NCI-H748 (cell line): ENCODE measurements at regions not wholly inside any gene's neighbourhood (a gene's known extent, or its start where the extent isn't known, plus 50 kb on each side); places are given as distances from the start of the nearest gene placed in this dataset.
"Not testable (repeated sequence)": the region's sequence is repeated elsewhere in the genome, so short reads cannot be mapped to it uniquely, and the experiment has no call there.

ENCODE experiments used
- DNase-seq: peaks from one replicate; lab custom pipeline; 2025; ENCODE audit not compliant: unreplicated experiment; lab: John Stamatoyannopoulos, UW

DNA sequence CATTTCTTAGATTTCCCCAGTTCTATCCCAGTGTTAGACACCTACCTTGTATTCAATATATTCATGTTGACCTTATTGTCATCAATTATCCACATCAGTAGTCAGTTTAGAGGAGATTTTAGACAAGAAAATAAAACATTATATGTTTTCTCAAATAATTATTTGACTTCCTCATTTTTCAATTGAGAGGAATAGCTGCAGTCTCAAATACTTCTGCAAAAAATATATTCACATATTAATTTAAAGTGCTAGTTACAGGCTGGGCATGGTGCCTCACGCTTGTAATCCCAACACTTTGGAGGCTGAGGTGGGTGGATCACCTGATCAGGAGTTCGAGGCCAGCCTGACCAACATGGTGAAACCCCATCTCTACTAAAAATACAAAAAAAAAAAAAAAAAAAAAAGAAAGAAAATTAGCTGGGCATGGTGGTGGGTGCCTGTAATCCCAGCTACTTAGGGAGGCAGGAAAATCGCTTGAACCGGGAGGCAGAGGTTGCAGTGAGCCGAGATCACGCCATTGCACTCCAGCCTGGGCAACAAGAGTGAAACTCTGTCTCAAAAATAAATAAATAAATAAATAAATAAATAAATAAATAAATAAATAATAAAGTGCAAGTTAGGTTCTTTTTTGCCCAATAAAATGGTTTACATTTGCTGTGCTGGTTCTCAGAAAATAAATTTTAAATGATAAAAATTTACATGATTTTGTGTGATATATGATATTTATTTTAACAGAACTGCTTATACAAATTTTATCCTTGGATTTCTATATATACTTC is 565.3 kb upstream of the GOLIM4 start:
- not testable (repeated sequence) for DNase-seq

DNA sequence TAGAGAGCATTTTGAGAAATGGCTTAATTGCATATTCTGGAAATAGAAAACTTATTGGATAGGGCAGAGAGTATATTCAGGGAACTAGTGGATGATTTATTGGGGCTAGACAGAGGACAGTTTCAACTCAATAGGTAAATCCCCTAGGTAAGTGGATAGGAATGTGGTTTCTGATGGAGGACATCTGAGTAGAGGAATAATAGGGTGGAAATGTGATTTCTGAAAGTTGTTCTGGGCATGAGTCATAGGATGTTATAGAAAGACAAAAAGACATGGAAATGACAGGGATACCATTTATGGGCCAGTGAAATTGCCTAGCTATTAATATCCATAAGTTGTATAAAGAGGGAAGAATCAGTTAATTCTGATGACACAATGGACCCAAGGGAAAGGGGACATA is 563.3 kb upstream of the GOLIM4 start:
- no peak for DNase-seq

DNA sequence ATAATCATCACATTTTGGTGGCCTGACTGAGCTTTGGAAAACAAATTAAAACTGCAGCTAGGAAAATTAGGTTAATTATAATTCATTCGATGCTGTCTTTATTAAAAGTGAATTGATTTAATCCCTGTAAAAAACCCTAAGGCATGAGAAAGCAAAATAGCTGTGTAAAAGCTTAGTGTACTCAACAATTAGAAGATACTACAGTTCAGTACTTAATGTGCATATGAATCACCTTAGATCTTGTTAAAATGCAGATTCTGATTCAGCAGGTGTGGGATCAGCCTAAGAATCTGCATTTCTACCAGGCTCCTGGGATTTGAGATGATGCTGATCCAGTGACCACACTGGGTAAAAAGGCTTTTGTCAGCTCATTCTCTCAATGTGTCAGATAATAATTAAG is 559.9 kb upstream of the GOLIM4 start:
- no peak for DNase-seq

DNA sequence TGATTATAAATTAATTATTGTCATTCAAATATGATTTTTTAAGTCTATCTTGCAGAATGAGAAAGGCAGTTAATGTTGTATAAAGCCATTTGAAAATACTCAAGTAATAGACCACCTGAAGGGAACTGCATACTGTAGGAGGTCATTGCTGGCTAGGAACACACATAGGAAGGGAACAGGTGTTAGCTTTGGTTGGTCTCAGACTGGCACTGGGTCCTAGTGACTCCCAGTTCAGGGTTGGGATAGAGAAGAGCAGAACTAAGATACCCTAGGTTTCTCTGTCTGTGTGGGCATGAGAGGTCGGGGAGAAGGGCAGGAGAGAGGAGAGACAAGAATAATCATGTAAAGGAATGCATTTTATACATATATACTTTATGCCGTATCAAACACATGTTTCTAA is 559.0 kb upstream of the GOLIM4 start:
- no peak for DNase-seq

DNA sequence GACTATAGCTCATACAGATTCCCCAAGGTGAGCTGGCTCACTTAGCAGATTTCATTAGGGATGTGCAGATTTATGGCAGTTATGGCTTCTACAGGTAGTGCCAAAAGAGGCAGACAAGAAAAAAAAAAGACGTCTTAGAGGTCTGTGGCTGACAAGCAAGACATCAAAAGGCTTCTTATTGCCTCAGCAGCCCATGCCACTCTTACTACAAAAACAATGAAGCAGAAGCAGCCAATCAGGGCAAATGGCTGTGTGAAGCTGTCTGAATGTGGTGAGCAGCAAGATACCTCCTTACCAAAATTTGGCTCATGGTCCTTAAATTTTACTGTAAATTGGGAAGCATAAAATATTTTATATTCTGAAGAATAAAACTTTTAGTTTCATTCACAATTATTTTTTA is 557.5 kb upstream of the GOLIM4 start:
- DNase-seq = no peak

- DNase-seq = no peak
Measured at GRCh38 chr3:168648321-168648720, 552.6 kb upstream of the GOLIM4 start.

- DNase-seq = no peak
Measured at GRCh38 chr3:168647582-168647981, 551.9 kb upstream of the GOLIM4 start.

DNA sequence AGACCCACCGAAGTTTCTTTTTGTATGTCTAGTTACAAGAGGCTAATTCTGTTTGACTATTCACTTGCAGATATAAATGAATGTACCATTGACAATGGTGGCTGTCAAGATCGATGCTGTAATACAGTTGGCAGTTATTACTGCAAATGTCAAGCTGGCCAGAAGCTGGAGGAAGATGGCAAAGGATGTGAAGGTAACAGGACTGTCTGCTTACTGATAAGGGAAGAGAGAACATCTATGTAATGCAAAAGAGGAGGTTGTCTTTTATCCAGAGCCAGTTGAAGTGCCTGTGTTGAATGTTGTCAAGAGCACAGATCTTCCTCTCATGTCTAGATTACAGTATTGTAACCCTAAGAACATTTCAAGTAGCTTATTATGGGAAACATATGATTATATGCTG is 549.5 kb upstream of the GOLIM4 start:
- no peak for DNase-seq

GRCh38 chr3:168628549-168628948 is 532.8 kb upstream of the GOLIM4 start:
- no peak for DNase-seq

GRCh38 chr3:168625477-168625876 is 529.8 kb upstream of the GOLIM4 start:
- DNase-seq = no peak

- no peak for DNase-seq
Measured at GRCh38 chr3:168624892-168625448, 529.2 kb upstream of the GOLIM4 start.

GRCh38 chr3:168624195-168624594 is 528.5 kb upstream of the GOLIM4 start:
- no peak for DNase-seq

DNA sequence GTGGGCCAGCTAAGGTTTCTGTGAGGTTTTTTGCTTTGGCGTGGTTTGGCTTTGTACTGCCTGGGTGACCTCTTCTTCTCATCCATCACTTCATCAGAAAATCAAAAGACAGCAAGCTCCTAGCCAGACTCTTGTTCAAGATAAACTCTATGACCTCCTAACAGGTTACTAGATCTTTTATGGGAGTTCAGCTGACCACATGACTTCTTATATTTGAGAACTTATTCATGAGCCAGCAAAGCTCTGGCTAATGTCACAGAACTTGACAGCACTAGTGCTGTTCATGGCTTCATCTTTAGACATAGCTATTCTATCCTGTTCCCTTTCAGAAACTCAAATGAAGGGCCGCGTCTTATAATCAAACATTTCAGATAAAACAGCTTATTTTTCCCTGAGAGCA is 527.1 kb upstream of the GOLIM4 start:
- DNase-seq = no peak

GRCh38 chr3:168620854-168621253 is 525.1 kb upstream of the GOLIM4 start:
- peak; percentile 40 for DNase-seq

DNA sequence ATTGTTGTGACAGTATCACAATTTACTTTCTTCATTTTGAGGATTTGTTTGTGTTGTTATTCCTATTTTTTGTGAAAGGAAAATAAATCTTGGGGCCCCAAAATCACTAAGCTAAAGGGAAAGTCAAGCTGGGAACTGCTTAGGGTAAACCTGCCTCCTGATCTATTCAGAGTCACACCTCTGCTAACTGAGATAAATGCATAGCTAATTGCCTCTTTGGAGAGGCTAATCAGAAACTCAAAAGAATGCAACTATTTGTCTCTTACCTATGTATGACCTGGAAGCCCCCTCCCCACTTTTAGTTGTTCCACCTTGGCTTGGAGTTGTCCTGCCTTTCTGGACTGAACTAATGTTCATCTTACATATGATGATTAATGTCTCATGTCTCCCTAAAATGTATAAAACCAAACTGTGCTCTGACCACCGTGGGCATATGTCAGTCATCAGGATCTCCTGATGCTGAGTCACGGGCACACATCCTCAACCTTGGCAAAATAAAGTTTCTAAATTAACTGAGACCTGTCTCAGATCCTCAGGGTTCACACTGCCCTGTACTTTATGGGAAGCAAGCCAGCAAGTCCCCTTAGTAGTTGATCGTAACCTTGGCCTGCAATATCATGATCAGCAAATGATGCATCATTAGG is 523.2 kb upstream of the GOLIM4 start:
- DNase-seq = no peak

DNA sequence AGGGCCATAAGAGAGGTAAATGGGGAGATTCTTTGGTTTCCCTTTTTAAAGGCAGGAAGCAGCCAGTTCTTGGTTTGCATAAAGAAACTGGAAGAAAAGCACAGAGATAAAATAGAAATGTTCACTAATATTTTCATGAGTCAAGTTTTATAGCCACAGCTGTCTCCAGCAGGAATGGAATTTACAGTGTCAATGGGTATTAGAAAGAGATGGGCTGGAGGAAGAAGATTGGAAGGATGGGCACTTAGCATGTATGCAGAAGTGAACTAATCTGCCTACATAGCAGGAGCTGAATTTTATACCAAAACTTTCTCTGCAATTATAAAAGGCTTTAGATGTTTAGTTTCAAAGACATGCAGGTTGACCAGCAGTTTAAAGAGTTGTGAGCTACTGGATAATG is 521.9 kb upstream of the GOLIM4 start:
- DNase-seq = no peak

DNA sequence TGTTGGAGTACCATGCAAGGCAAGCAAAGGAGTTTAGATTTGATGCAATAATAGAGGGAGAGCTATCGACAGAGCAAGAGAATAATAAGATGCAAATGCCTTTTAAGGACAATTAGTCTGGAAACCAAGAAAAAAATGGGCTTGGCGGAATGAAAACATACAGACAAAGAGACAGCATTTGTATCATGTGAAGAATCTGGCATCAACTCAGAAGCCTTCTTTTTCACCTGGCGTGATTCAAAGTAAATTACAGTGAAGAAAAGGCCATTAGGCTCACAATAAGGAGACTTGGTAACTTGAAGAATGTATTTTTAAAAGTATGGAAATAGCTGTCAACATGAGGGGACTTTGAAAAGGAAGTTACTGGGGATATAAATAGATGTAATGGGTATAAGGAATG is 521.2 kb upstream of the GOLIM4 start:
- DNase-seq = no peak

GRCh38 chr3:168615493-168616020 is 519.8 kb upstream of the GOLIM4 start:
- DNase-seq = no peak

DNA sequence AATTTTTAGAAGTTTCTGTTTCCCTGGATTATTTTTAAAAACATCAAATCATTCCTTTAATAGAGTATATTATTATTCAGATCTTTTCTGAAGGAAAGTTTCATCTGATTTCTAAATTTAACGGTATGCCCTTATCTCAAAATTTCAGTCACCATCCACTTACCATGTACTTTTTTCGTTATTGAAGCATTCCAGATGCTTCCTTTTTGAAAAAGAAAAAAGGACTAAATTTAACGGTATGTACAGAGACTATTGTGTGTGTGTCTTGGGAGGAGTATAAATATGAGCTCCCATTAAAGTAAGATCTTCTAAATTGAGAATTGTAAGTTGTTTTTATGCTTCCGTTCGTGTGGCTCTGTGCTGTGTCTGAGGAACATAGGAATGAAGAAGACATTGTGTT is 517.4 kb upstream of the GOLIM4 start:
- DNase-seq = no peak

DNA sequence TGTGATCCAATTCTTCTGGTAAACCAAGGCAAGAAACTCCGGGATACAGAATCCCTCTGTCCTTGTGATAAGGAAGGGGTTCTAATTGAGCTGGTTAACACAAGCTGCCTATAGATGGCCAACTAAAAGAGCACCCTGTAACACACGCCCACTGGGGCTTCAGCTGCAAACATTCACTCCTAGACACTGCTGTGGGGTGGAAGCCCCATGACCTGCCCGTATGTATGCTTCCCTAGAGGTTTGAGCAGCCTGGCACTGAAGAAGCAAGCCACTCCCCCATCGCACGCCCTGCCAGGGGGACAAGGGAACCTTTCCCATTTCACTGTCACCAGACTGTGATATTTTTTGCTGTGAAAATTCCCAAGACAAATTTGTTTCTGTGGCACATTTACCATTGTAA is 516.9 kb upstream of the GOLIM4 start:
- DNase-seq = no peak

DNA sequence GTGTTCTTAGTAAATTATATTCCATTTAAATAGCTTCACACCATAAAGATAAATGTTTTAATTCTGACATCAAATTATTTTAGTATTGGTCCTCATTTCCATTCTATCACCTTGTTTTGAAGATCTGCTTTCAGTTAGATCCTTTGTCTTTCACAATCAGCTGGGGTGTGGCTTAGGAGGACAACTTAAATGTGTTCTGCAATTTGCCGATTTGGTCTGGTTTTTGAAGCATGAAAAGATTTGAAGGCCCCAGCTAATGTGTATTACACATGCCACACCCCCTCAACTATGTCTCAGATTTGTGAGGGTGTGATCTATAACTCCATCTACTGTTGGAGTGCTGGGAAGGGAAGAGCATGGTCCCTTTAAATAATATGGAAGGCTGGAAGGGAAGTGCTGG is 516.1 kb upstream of the GOLIM4 start:
- no peak for DNase-seq

- DNase-seq = no peak
Measured at GRCh38 chr3:168608926-168609325, 513.2 kb upstream of the GOLIM4 start.
